ENCODE measurements at regions not wholly inside any gene's neighbourhood (a gene's known extent, or its start where the extent isn't known, plus 50 kb on each side); places are given as distances from the start of the nearest gene placed in this dataset.

GRCh38 chr9:80359941-80360881 is 788.4 kb downstream of the TLE4 start:
- WGBS, 2 donors (ENCODE audit: low coverage in 1 of 2): 93 to 94% methylated on average over 6 of the region's 35 CpGs
- no peak for ATAC-seq
- TF ChIP-seq POLR2A (IDR thresholded peaks at IDR 0.05) (no peak), CTCF (IDR thresholded peaks at IDR 0.05) (no peak), POLR2AphosphoS5 (IDR thresholded peaks at IDR 0.05) (no peak), EP300 (IDR thresholded peaks at IDR 0.05) (no peak)

GRCh38 chr9:80359291-80359690 is 787.5 kb downstream of the TLE4 start:
- TF ChIP-seq POLR2A (IDR thresholded peaks at IDR 0.05) (no peak), CTCF (IDR thresholded peaks at IDR 0.05) (no peak), POLR2AphosphoS5 (IDR thresholded peaks at IDR 0.05) (no peak), EP300 (IDR thresholded peaks at IDR 0.05) (no peak)
- Histone ChIP-seq H3K36me3 (no peaks in the 10 kb centered on the region), H3K27me3 (no peaks in the 10 kb centered on the region), H3K27ac (no peak overlapping the region), H3K4me3 (no peak overlapping the region), H3K9me3 (no peaks in the 10 kb centered on the region), H3K4me1 (no peaks in the 10 kb centered on the region)
- 100% methylated on average over 1 of the region's 11 CpGs; no CpG with 5 or more reads in 1 of the 2 donors for WGBS, 2 donors (ENCODE audit: low coverage in 1 of 2)
- ATAC-seq: no peak

More at GRCh38 chr9:80359941-80360881, 788.4 kb downstream of the TLE4 start:
- no peaks in the 10 kb centered on the region for H3K4me1 ChIP-seq
- H3K9me3 ChIP-seq: peaks cover 0 to 5% (median 0%) of the 10 kb centered on the region in 3 donors
- H3K4me3 ChIP-seq: no peak overlapping the region
- H3K27ac ChIP-seq: no peak overlapping the region
- no peaks in the 10 kb centered on the region for H3K36me3 ChIP-seq
- no peaks in the 10 kb centered on the region for H3K27me3 ChIP-seq

- Histone ChIP-seq H3K4me3 (no peak overlapping the region), H3K27ac (no peak overlapping the region), H3K9me3 (peaks cover 0 to 9% (median 0%) of the 10 kb centered on the region in 3 donors), H3K36me3 (no peaks in the 10 kb centered on the region), H3K27me3 (no peaks in the 10 kb centered on the region), H3K4me1 (no peaks in the 10 kb centered on the region)
- TF ChIP-seq CTCF (IDR thresholded peaks at IDR 0.05) (no peak), EP300 (IDR thresholded peaks at IDR 0.05) (no peak), POLR2A (IDR thresholded peaks at IDR 0.05) (no peak), POLR2AphosphoS5 (IDR thresholded peaks at IDR 0.05) (no peak)
- no peak for ATAC-seq
- WGBS, 2 donors (ENCODE audit: low coverage in 1 of 2): 100% methylated on average over 1 to 2 of the region's 2 CpGs
Measured at GRCh38 chr9:80352967-80353366, 781.2 kb downstream of the TLE4 start.

DNA sequence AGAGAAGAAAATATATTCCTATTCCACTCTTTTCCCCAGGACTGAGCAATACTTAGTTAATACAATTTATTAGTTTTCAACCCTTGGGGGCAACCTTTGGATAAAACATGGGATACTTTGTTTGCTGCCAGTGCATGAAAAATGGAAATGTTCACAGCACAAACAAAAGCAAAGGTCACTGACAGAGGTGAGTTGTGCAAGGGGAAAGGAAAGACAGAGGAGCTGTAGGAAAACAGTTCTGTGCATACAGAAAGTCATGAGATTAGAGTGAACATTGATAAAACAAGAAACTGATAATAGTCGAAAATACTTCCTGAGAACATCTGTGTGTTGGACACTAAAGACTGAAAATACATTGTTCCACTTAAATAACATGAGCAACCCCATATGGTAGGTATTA is 779.8 kb downstream of the TLE4 start:
- peaks cover 0 to 9% (median 0%) of the 10 kb centered on the region in 3 donors for H3K9me3 ChIP-seq
- 63 to 75% methylated on average over 1 of the region's 1 CpG for WGBS, 2 donors (ENCODE audit: low coverage in 1 of 2)
- no peaks in the 10 kb centered on the region for H3K4me1 ChIP-seq
- no peaks in the 10 kb centered on the region for H3K27me3 ChIP-seq
- TF ChIP-seq EP300 (IDR thresholded peaks at IDR 0.05): no peak
- TF ChIP-seq POLR2A (IDR thresholded peaks at IDR 0.05): no peak
- TF ChIP-seq CTCF (IDR thresholded peaks at IDR 0.05): no peak
- no peak for TF ChIP-seq POLR2AphosphoS5 (IDR thresholded peaks at IDR 0.05)
- ATAC-seq: no peak
- H3K27ac ChIP-seq: no peak overlapping the region
- no peaks in the 10 kb centered on the region for H3K36me3 ChIP-seq
- H3K4me3 ChIP-seq: no peak overlapping the region

DNA sequence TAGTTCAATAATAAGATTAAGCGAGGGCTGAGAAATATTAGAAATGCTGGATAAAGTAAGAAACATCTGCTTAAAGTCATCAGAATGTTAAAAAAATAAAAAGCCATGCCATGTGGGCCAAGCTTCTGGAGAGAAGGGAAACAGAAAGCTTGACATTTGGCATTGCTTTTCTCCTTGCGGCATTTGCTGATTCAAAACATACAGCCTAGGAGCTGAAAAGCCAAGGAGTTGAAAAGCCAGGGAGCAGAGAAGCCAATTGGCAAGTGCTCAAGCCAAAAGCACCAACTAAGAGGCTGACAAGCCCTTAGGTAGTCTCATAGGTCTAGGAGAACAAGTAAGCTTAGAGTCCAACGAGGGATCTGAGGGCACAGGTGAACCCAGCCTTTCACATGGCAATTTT is 754.3 kb downstream of the TLE4 start:
- H3K27me3 ChIP-seq: no peaks in the 10 kb centered on the region
- H3K9me3 ChIP-seq: peaks cover 0 to 9% (median 0%) of the 10 kb centered on the region in 3 donors
- no peak for ATAC-seq
- H3K4me3 ChIP-seq: no peak overlapping the region
- peaks cover 0 to 12% (median 3%) of the 10 kb centered on the region in 3 donors for H3K4me1 ChIP-seq
- TF ChIP-seq POLR2A (IDR thresholded peaks at IDR 0.05): no peak
- TF ChIP-seq POLR2AphosphoS5 (IDR thresholded peaks at IDR 0.05): peak; percentile 58
- no peaks in the 10 kb centered on the region for H3K36me3 ChIP-seq
- WGBS, 2 donors (ENCODE audit: low coverage in 1 of 2): 18 to 57% methylated on average over 3 of the region's 3 CpGs
- H3K27ac ChIP-seq: no peak overlapping the region
